Naive thymus-derived CD4-positive, alpha-beta T cell (primary cell): ENCODE measurements at regions not wholly inside any gene's neighbourhood (a gene's known extent, or its start where the extent isn't known, plus 50 kb on each side); places are given as distances from the start of the nearest gene placed in this dataset.

Experiments used
- ATAC-seq: fragments of 150-1000 bp; cut with Tn5 transposase; 2 replicates; pipeline ENCODE4 v1.10.0; 2021; ENCODE audit warnings: mild to moderate bottlenecking, moderate library complexity
- CTCF ChIA-PET: fragments of 350-600 bp; sonication (Branson Sonifier 250); formaldehyde crosslinking; loops from one replicate; lab custom pipeline; 2021; ENCODE audit warnings: antibody characterized with exemption; lab: Charles Lee
- POLR2A ChIA-PET: fragments of 350-600 bp; sonication (Branson Sonifier 250); formaldehyde crosslinking; loops from one replicate; lab custom pipeline; 2021; ENCODE audit warnings: antibody characterized with exemption, inconsistent platforms; lab: Charles Lee
- DNase-seq, 9 donors: peaks; one replicate each; pipeline versions ENCODE4 v3.0.0 to v3.0.0-alpha.2; 2020 to 2022; ENCODE audit warnings: mixed read lengths in 1 of 9
- H3K27ac ChIP-seq: one replicate; pipeline ENCODE4 v1.7.0; 2013; ENCODE audit warnings: mild to moderate bottlenecking, low read depth, low read length, moderate library complexity
- H3K27me3 ChIP-seq, 2 donors: one replicate each; pipeline ENCODE4 v1.7.0; 2013; ENCODE audit warnings: low read length in 2 of 2, mild to moderate bottlenecking in 2 of 2, moderate library complexity in 2 of 2; ENCODE audit not compliant: control insufficient read depth in 2 of 2, insufficient read depth in 2 of 2
- H3K36me3 ChIP-seq, 3 experiments: 1 replicate in 2 of 3; 2 replicates in 1 of 3; pipeline ENCODE4 v1.7.0; 2013; ENCODE audit warnings: low read length in 3 of 3, mild to moderate bottlenecking in 3 of 3, moderate library complexity in 1 of 3; ENCODE audit not compliant: insufficient read depth in 3 of 3, control insufficient read depth in 2 of 3
- H3K4me1 ChIP-seq, 2 donors: one replicate each; pipeline ENCODE4 v1.7.0; 2013; ENCODE audit warnings: low read length in 2 of 2, mild to moderate bottlenecking in 2 of 2, moderate library complexity in 1 of 2; ENCODE audit not compliant: control insufficient read depth in 2 of 2, insufficient read depth in 2 of 2
- H3K4me3 ChIP-seq: 2 replicates; pipeline ENCODE4 v1.7.0; 2013; ENCODE audit warnings: mild to moderate bottlenecking, low read length
- H3K9me3 ChIP-seq, 3 experiments: 1 replicate in 2 of 3; 2 replicates in 1 of 3; pipeline ENCODE4 v1.7.0; 2013; ENCODE audit warnings: low read length in 3 of 3; ENCODE audit not compliant: control insufficient read depth in 2 of 3
- H3K27ac Mint-ChIP-seq, 9 donors: one replicate each; pipeline ENCODE4 v1.8.0; 2020 to 2022; ENCODE audit warnings: mixed read lengths in 9 of 9, mild to moderate bottlenecking in 8 of 9, moderate library complexity in 5 of 9, inconsistent platforms in 2 of 9
- H3K27me3 Mint-ChIP-seq, 5 donors: one replicate each; pipeline ENCODE4 v1.8.0; 2021 to 2022; ENCODE audit warnings: mixed read lengths in 5 of 5, mild to moderate bottlenecking in 1 of 5
- H3K36me3 Mint-ChIP-seq, 5 donors: one replicate each; pipeline ENCODE4 v1.8.0; 2020 to 2022; ENCODE audit warnings: mixed read lengths in 5 of 5, mild to moderate bottlenecking in 3 of 5, inconsistent platforms in 1 of 5
- H3K4me1 Mint-ChIP-seq, 7 donors: one replicate each; pipeline ENCODE4 v1.8.0; 2020 to 2022; ENCODE audit warnings: mixed read lengths in 7 of 7, mild to moderate bottlenecking in 3 of 7, inconsistent platforms in 1 of 7
- H3K4me3 Mint-ChIP-seq, 10 donors: one replicate each; pipeline ENCODE4 v1.8.0; 2020 to 2022; ENCODE audit warnings: mild to moderate bottlenecking in 10 of 10, mixed read lengths in 10 of 10, moderate library complexity in 6 of 10, inconsistent platforms in 2 of 10
- H3K9me3 Mint-ChIP-seq, 11 donors: one replicate each; pipeline ENCODE4 v1.8.0; 2020 to 2022; ENCODE audit warnings: mixed read lengths in 11 of 11, mild to moderate bottlenecking in 4 of 11, inconsistent platforms in 1 of 11, moderate library complexity in 1 of 11
- intact Hi-C, 2 donors: fragments of 100-400 bp; cut with micrococcal nuclease; formaldehyde crosslinking; loops; one replicate each; pipeline ENCODE4 v1.15.1; 2023

DNA sequence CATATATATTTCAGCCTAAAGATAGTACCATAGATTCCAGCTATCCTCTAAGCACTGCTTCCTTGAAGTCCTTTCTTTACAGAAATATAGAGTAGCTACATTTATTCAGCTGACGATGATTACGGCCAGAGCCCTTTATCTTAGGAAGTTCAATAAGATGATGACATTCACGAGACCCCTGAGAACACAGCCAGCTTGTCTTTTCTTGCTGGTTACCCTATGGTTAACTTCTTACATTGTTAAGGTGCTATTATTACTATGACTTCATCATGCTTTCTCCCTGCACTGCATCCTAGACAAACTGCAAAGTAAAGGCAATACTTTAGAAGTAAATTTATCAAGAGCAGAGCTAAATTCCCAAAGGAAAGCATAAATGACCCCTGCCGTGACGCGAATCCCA lies 214.4 kb upstream of the LRFN5 start:
- ChIA-PET CTCF (no interaction called here), POLR2A (no interaction called here)
- Mint-ChIP-seq H3K27ac (no peak overlapping the region), H3K9me3 (peaks cover 0 to 5% (median 0%) of the 10 kb centered on the region in 11 donors), H3K4me1 (no peaks in the 10 kb centered on the region), H3K27me3 (no peaks in the 10 kb centered on the region), H3K4me3 (no peak overlapping the region), H3K36me3 (no peaks in the 10 kb centered on the region)
- Histone ChIP-seq H3K36me3 (no peaks in the 10 kb centered on the region), H3K27ac (no peak overlapping the region), H3K4me3 (no peak overlapping the region), H3K4me1 (no peaks in the 10 kb centered on the region), H3K27me3 (no peaks in the 10 kb centered on the region), H3K9me3 (no peaks in the 10 kb centered on the region)
- ATAC-seq: no peak
- no peak for DNase-seq
- intact Hi-C loops: no loop called here

DNA sequence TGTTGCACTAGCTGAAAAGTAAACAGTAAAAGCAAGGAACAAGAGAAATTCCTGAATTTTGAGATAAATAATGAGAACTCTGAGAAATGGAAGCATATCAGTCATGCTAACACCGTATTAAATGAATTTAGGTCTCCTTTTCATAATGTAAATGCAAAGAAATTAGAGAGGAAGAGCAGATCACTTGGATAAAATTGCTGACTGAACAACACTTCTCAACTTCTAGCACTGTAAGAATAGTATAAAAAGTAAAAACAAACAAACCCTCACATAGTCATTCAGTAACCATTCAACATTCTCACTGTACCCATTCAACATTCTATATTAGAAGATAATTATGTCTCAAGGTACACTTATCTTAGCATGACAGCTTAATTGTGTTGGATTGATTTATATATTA lies 217.3 kb upstream of the LRFN5 start:
- DNase-seq: no peak
- Histone ChIP-seq H3K27me3 (no peaks in the 10 kb centered on the region), H3K27ac (no peak overlapping the region), H3K4me1 (no peaks in the 10 kb centered on the region), H3K4me3 (no peak overlapping the region), H3K36me3 (no peaks in the 10 kb centered on the region), H3K9me3 (no peaks in the 10 kb centered on the region)
- H3K9me3 Mint-ChIP-seq: peaks cover 0 to 5% (median 0%) of the 10 kb centered on the region in 11 donors
- no peaks in the 10 kb centered on the region for H3K36me3 Mint-ChIP-seq
- H3K27ac Mint-ChIP-seq: no peak overlapping the region
- ChIA-PET CTCF (no interaction called here), POLR2A (no interaction called here)
- no peak overlapping the region for H3K4me3 Mint-ChIP-seq
- H3K4me1 Mint-ChIP-seq: no peaks in the 10 kb centered on the region
- ATAC-seq: no peak
- no peaks in the 10 kb centered on the region for H3K27me3 Mint-ChIP-seq
- intact Hi-C loops: no loop called here

- no peak overlapping the region for H3K27ac Mint-ChIP-seq
- Histone ChIP-seq H3K27ac (no peak overlapping the region), H3K36me3 (no peaks in the 10 kb centered on the region), H3K9me3 (no peaks in the 10 kb centered on the region), H3K4me1 (no peaks in the 10 kb centered on the region), H3K4me3 (no peak overlapping the region), H3K27me3 (no peaks in the 10 kb centered on the region)
- H3K36me3 Mint-ChIP-seq: no peaks in the 10 kb centered on the region
- POLR2A ChIA-PET: no interaction called here
- no peak for DNase-seq
- H3K4me1 Mint-ChIP-seq: no peaks in the 10 kb centered on the region
- intact Hi-C loops: no loop called here
- no peak for ATAC-seq
- CTCF ChIA-PET: no interaction called here
- no peaks in the 10 kb centered on the region for H3K27me3 Mint-ChIP-seq
- peaks cover 0 to 3% (median 0%) of the 10 kb centered on the region in 11 donors for H3K9me3 Mint-ChIP-seq
- no peak overlapping the region for H3K4me3 Mint-ChIP-seq
These were observed 220.9 kb upstream of the LRFN5 start for GRCh38 chr14:41385797-41386196.

- DNase-seq: no peak
- ChIA-PET CTCF (no interaction called here), POLR2A (no interaction called here)
- ATAC-seq: no peak
- Mint-ChIP-seq H3K27ac (no peak overlapping the region), H3K9me3 (peaks cover 0 to 3% (median 0%) of the 10 kb centered on the region in 11 donors), H3K36me3 (no peaks in the 10 kb centered on the region), H3K27me3 (no peaks in the 10 kb centered on the region), H3K4me3 (no peak overlapping the region), H3K4me1 (no peaks in the 10 kb centered on the region)
- Histone ChIP-seq H3K9me3 (no peaks in the 10 kb centered on the region), H3K27ac (no peak overlapping the region), H3K4me3 (no peak overlapping the region), H3K36me3 (no peaks in the 10 kb centered on the region), H3K27me3 (no peaks in the 10 kb centered on the region), H3K4me1 (no peaks in the 10 kb centered on the region)
- intact Hi-C loops: no loop called here
These were observed 226.7 kb upstream of the LRFN5 start for GRCh38 chr14:41380017-41380416.

DNA sequence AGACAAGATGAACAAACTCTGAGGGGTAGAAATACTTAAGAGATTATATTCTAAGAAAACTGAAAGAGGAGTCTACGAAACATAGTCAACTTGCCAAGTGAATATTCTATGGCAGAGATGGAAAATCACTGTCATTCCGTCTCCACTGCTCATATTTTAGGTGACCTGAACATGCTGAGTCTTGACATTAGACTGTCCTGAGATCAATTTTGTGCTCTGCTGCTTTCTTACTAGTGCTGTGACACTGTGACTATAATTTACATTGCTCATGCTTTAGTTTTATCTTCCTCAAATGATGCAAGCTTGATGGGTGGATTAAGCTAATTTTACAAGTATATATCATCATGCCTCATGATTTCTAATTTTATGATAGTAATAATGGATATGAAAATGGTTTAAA lies 228.2 kb upstream of the LRFN5 start:
- no peaks in the 10 kb centered on the region for H3K36me3 ChIP-seq
- ATAC-seq (no peak), DNase-seq (no peak)
- H3K27me3 ChIP-seq: no peaks in the 10 kb centered on the region
- no peak overlapping the region for H3K4me3 ChIP-seq
- intact Hi-C loops: no loop called here
- H3K9me3 Mint-ChIP-seq: peaks cover 0 to 14% (median 0%) of the 10 kb centered on the region in 11 donors
- H3K27ac Mint-ChIP-seq: no peak overlapping the region
- CTCF ChIA-PET: no interaction called here
- H3K36me3 Mint-ChIP-seq: no peaks in the 10 kb centered on the region
- H3K27ac ChIP-seq: no peak overlapping the region
- no peak overlapping the region for H3K4me3 Mint-ChIP-seq
- no peaks in the 10 kb centered on the region for H3K4me1 Mint-ChIP-seq
- no peaks in the 10 kb centered on the region for H3K4me1 ChIP-seq
- no peaks in the 10 kb centered on the region for H3K27me3 Mint-ChIP-seq
- POLR2A ChIA-PET: no interaction called here
- no peaks in the 10 kb centered on the region for H3K9me3 ChIP-seq

- no peaks in the 10 kb centered on the region for H3K4me1 Mint-ChIP-seq
- ChIA-PET CTCF (no interaction called here), POLR2A (no interaction called here)
- ATAC-seq (no peak), DNase-seq (no peak)
- Histone ChIP-seq H3K9me3 (no peaks in the 10 kb centered on the region), H3K4me1 (no peaks in the 10 kb centered on the region), H3K27me3 (no peaks in the 10 kb centered on the region), H3K4me3 (no peak overlapping the region), H3K27ac (no peak overlapping the region), H3K36me3 (no peaks in the 10 kb centered on the region)
- intact Hi-C loops: no loop called here
- no peaks in the 10 kb centered on the region for H3K27me3 Mint-ChIP-seq
- peaks cover 0 to 14% (median 0%) of the 10 kb centered on the region in 11 donors for H3K9me3 Mint-ChIP-seq
- H3K27ac Mint-ChIP-seq: no peak overlapping the region
- H3K4me3 Mint-ChIP-seq: no peak overlapping the region
- H3K36me3 Mint-ChIP-seq: no peaks in the 10 kb centered on the region
These were observed 228.7 kb upstream of the LRFN5 start for GRCh38 chr14:41377932-41378331.

DNA sequence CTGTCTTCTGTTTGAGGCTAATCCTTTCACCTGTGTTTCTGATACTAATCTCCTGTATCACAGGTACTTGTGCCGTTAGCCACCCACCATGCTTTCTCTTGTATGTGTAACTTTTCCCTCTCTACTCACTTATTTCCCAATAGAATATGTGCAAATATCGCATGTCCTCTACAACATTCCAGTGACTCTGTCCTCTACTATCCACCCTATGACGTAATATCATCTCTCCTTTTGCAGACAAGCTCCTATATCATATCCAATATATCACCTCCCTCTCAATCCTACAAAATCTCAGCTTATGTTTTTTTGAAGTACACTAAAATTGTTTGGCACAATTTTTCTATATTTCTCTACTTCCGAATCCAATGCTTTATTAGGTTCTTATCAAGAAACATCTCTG lies 232.6 kb upstream of the LRFN5 start:
- H3K9me3 Mint-ChIP-seq: peaks cover 0 to 14% (median 2%) of the 10 kb centered on the region in 11 donors
- no peak overlapping the region for H3K4me3 Mint-ChIP-seq
- POLR2A ChIA-PET: no interaction called here
- H3K4me3 ChIP-seq: no peak overlapping the region
- intact Hi-C loops: no loop called here
- CTCF ChIA-PET: no interaction called here
- no peak overlapping the region for H3K27ac ChIP-seq
- H3K36me3 Mint-ChIP-seq: no peaks in the 10 kb centered on the region
- DNase-seq: no peak
- no peaks in the 10 kb centered on the region for H3K36me3 ChIP-seq
- H3K4me1 ChIP-seq: no peaks in the 10 kb centered on the region
- ATAC-seq: no peak
- no peaks in the 10 kb centered on the region for H3K27me3 Mint-ChIP-seq
- no peaks in the 10 kb centered on the region for H3K27me3 ChIP-seq
- no peak overlapping the region for H3K27ac Mint-ChIP-seq
- H3K9me3 ChIP-seq: no peaks in the 10 kb centered on the region
- no peaks in the 10 kb centered on the region for H3K4me1 Mint-ChIP-seq
